ENCODE measurements at regions not wholly inside any gene's neighbourhood (a gene's known extent, or its start where the extent isn't known, plus 50 kb on each side); places are given as distances from the start of the nearest gene placed in this dataset.

DNA sequence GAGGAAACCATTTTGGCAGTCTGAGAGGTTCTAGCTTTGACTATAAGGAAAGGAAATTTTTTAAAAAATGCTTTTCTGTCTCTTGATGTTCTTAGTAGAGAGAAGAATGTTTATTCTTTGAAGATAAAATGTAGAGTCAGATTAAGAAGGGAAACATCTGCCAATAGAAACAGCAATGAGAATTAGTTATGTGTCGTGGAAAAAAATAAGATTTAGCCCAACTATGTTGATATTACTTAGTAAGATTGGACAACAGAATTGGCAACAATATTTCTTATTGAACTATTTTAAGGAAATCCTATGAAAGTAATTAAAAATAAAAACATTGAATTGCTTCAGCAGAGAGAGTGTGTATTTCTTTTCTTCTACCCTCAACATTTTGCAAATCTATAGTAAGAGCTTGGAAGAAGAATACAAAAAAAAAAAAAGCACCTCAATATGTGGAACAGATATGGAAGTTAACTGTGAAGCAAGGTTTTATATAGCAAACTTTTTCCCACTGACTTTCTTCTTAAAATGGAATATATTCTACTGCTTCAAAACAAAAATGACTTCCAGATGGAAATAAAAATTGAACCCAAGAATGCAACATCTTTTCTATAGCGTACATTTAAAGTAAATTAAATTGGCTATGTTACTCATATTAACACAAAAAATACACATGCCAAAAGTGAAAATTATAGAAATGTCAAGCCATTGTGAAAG, 177.9 kb downstream of the FAM124B start:
- TF ChIP-seq CTCF (IDR thresholded peaks at IDR 0.05; ENCODE audit: extremely low read depth in 1 of 2, insufficient read depth in 1 of 2, low read depth in 1 of 2, low read length in 2 of 2): no peak
- TF ChIP-seq FOS (IDR thresholded peaks at IDR 0.05; ENCODE audit: borderline replicate concordance, insufficient read depth, low read length): no peak
- TF ChIP-seq POLR2AphosphoS5 (IDR thresholded peaks at IDR 0.05; ENCODE audit: insufficient read depth, low read depth, low read length): no peak
- no peak for TF ChIP-seq EZH2 (IDR thresholded peaks at IDR 0.05; ENCODE audit: borderline replicate concordance, low read depth, low read length, severe bottlenecking)
- no peak for TF ChIP-seq JUN (IDR thresholded peaks at IDR 0.05; ENCODE audit: borderline replicate concordance, insufficient read depth, insufficient read length, low read depth)
- no peak for TF ChIP-seq POLR2A (IDR thresholded peaks at IDR 0.05; ENCODE audit: low read depth, low read length)
- TF ChIP-seq MAX (IDR thresholded peaks at IDR 0.05; ENCODE audit: insufficient read depth, insufficient read length): no peak

All from endothelial cell of umbilical vein (primary cell).